Sigmoid colon (tissue), 4 donors: ENCODE measurements at regions not wholly inside any gene's neighbourhood (a gene's known extent, or its start where the extent isn't known, plus 50 kb on each side); places are given as distances from the start of the nearest gene placed in this dataset.

Experiments used
- POLR2A ChIP-seq, 2 donors: fragments of 450-650 bp; IDR thresholded peaks; one replicate each; pipeline ENCODE4 v1.6.1; 2016; ENCODE audit warnings: antibody characterized with exemption in 2 of 2, mild to moderate bottlenecking in 2 of 2, moderate library complexity in 2 of 2
- POLR2AphosphoS5 ChIP-seq, 4 donors: sonication (generic); formaldehyde crosslinking; IDR thresholded peaks; one replicate each; pipeline ENCODE4 v1.6.1; 2017; ENCODE audit warnings: antibody characterized with exemption in 4 of 4
- TF ChIP-seq, protein P1 (sequence below), 4 experiments: fragments of 450-650 bp in 3 of 4; fragments of 200-600 bp in 1 of 4; IDR thresholded peaks; one replicate each; pipeline ENCODE4 v1.5.1; 2016 to 2019; ENCODE audit warnings: antibody characterized with exemption in 4 of 4, mild to moderate bottlenecking in 3 of 4, moderate library complexity in 2 of 4

DNA sequence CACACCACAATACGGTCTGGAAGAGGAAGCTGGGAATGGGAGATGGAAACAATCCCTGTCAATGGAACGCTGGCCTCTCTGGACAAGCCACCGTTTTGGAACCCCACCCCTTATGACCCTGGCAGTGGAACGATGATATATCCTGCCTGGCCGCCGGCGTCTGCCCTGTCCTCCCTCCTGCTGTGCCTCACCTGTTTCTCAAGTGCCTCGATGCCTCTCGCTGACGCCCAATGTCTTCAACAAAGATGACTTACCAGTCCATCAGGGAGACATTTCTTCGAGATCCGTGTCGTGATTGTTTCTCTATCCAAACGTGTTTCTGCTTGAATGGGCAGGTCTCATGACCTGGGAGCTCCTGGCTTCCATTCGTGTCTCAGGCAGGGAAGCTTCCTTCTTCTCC is 476.5 kb downstream of the SPATA31A7 start:
- TF ChIP-seq, protein P1, sequence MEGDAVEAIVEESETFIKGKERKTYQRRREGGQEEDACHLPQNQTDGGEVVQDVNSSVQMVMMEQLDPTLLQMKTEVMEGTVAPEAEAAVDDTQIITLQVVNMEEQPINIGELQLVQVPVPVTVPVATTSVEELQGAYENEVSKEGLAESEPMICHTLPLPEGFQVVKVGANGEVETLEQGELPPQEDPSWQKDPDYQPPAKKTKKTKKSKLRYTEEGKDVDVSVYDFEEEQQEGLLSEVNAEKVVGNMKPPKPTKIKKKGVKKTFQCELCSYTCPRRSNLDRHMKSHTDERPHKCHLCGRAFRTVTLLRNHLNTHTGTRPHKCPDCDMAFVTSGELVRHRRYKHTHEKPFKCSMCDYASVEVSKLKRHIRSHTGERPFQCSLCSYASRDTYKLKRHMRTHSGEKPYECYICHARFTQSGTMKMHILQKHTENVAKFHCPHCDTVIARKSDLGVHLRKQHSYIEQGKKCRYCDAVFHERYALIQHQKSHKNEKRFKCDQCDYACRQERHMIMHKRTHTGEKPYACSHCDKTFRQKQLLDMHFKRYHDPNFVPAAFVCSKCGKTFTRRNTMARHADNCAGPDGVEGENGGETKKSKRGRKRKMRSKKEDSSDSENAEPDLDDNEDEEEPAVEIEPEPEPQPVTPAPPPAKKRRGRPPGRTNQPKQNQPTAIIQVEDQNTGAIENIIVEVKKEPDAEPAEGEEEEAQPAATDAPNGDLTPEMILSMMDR (IDR thresholded peaks at IDR 0.05) = no peak
- TF ChIP-seq POLR2AphosphoS5 (IDR thresholded peaks at IDR 0.05) (no peak), POLR2A (IDR thresholded peaks at IDR 0.05) (no peak)
